Iris pigment epithelial cell (primary cell): ENCODE measurements at regions not wholly inside any gene's neighbourhood (a gene's known extent, or its start where the extent isn't known, plus 50 kb on each side); places are given as distances from the start of the nearest gene placed in this dataset.

Source experiments
- DNase-seq: peaks from one replicate; pipeline ENCODE4 v3.0.0-alpha.2; 2011; ENCODE audit warnings: low read depth

DNA sequence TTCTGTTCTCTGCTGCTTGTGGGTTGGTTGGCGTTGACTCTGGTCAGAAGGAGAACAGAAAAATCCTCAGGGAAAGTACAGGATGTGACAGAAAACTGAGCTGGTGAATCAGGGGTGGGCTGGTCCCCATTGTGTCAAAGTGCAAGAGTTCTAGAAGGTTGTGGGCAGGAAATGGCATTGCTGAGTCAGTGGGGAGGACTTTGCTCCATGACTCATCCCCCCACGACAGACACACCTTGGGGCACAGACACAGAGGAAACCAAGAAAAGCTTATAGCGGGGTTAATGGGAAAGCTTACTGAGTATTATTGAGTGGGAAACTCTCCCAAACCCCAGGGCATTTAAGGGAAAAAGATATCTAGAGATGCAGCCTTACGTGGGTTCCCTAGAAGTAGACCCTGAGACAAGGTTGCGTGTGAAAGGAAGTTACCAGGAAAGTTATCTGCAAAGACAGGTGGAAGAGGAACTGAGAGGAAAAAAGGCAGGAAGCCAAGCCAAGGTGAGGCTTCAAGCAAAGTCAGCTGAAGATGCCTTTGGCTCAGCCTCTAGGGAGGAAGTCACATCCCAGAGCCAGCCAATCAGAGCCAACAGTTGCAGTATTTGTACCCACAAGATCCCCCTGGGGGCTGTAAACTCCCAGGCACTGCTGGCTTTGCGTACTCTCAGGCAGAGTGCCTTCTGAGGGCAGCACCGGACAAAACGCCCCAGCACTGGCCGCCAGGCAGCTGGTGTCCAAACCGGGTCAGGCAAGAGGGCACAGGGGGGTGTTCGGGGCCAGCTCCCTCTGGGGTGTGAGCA lies 86.4 kb downstream of the FOXL1 start:
- DNase-seq = peak; percentile 94

DNA sequence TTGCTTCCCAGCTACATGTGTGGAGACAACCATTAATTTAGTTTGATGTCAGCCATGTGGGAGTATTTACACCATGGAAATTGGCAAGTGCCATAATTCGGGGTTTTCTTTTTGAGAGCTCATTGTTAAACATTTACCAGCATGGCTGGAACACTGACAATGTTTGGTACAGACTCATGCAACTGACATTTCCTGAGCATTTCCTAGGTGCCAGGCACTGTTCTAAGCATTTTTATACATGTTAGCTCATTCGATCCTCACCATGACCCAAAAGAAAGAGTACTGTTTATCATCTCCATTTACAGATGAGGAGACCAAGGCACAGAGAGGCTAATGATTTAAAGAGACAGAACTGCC lies 86.9 kb downstream of the FOXL1 start:
- peak; percentile 80 for DNase-seq

DNA sequence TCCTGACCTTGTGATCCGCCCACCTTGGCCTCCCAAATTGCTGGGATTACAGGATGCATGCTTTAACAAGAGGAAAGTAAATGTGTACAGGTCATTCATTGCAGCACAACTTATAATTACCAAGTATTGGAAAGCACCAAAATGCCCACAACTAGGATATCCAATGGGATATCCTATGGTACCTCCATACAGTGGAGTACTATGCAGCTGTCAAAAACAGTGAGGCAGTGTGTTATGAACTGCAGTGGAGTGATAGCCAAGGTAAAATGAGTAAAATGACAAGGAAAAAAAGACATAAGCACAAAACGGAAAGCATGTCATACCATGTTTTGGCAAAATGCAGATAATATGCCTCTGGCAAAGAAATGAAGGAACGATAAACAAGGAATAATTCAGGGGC lies 87.6 kb downstream of the FOXL1 start:
- DNase-seq = no peak

DNA sequence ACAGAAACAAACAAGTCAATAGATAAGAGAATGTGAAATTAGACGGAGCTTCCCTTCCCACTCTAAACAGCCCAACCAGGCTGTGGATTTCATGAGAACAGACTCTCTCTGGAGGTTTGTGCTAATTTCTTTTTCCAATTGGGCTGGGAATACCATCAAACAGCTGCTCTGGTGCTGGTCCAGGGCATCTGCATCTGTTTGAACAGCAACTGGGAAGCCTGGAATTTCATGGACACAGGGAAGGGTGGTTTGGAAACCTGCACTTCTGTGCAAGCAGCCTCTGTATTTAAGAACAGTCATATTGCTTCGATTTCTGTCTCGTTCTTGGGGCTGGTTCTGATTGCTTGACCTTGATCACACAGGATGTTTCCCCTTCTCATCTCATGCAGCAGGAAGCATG lies 88.7 kb downstream of the FOXL1 start:
- DNase-seq = no peak

DNA sequence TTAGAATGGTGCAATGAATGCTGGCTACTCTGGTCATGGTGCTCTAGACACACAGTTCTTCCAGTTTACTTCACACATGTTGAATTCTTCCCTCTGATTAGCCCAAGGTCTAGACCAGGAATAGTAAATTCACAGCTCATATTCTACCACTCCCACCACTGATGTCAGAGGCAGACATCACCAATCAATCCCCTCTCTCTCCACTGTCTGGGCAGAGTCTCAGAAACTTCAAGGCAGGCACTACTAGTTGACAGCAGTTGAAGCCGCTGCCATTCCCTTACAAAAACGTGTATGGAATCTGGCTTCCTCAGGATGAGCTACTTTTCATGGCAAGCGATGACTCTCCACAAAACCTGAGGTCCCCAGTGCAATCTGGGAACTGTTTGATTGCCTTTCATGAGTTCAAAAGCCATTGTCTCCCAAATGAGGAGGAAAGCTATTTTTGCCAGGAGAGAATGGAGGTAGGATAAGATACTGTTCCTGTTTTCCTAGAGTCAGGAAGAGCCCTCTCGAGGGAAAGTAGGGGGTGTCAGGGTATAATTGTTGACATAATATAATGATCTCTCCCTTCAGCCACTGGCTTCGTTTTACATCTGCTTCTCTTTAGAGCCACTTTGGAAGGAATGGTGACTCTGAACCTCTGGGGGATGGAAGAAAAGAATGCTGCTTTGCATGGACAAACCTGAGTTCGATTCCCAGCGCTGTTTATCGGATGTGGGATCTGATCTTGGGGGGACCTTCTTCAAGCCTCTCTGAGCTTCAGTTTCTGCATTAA lies 90.0 kb downstream of the FOXL1 start:
- peak; percentile 85 for DNase-seq

DNA sequence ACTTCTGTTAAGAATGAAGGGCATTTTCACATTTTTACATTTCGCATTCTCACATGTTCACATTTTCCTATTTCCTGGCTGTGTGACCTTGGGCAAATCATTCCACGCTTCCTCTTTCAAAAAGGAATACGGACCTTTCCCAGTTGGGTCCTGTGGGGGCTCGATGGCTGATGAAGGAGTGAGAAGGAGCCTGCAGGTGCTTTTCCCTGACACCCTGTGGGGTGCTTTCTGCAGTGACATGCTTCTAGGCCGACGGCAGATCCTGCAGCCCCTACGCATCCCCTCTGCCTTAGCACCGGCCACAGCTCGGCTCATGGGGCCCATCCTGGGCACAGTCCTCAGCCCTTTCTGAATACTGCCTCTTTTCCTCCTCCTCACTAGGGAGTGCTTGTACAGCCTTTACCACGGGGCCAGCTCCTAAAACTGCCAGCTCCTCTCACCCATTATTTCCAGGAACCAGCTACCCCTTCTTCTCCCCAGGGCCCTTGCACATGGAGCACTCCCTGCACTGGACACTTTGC lies 91.0 kb downstream of the FOXL1 start:
- DNase-seq = no peak

DNA sequence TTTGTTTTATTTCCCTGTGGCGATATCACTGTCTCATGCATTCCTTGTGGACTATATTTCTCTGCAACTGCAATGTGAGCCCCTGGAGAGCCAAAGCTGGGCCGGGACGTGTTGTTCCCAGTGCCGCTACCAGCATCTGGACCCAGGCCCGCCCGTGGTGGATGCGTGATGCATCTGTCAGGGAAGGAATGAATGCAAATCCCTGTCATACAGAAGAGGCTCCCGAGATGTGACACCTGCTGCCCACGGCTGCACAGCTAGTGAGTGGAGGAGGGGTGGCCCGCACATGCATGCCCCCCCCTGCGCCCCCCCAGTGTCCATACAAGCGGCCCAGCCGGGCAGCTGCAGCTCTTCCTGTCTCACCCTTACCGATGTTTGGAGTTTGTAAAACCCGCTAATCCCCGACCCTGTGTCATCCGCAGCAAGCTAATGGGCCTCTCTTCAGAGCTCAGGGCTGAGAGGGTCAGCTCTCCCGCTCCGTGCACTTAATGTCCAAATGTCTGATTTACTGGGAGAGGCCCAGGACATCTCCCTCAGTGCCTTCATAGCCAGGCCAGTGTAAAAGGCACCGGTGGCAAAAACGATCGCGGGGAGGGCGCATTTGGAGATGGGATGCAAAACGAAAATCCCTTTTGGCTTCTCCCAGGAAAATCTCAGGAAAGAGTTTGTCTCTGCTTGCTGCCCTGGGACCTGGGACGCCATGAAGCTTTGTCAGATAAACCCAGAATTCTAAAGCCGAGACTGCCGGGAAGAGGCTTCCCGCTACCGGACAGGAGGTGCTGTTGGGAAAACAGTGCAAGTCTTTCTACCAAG lies 91.8 kb downstream of the FOXL1 start:
- peak; percentile 30 for DNase-seq

DNA sequence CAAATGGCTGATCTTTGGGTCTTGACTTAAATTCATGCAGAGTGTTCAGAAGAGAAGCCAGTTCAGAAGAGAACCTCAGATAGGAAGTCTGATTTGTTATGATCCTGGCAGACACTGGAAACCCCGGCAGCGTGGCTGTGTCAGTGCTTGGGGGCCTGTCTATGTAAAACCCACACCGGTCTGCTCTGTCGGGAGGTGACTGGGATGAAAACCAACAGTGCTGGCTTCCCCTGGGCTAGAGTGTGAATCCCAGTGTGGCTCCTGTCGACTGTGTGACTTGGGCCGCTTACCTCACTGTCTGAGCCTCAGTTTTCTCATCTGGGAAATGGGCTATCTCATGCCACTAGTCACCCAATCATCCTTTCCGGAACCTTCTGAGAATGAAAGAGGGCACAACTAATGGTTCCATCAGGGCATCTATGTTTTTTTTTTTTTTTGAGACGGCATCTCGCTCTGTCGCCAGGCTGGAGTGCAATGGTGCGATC lies 92.4 kb downstream of the FOXL1 start:
- no peak for DNase-seq

DNA sequence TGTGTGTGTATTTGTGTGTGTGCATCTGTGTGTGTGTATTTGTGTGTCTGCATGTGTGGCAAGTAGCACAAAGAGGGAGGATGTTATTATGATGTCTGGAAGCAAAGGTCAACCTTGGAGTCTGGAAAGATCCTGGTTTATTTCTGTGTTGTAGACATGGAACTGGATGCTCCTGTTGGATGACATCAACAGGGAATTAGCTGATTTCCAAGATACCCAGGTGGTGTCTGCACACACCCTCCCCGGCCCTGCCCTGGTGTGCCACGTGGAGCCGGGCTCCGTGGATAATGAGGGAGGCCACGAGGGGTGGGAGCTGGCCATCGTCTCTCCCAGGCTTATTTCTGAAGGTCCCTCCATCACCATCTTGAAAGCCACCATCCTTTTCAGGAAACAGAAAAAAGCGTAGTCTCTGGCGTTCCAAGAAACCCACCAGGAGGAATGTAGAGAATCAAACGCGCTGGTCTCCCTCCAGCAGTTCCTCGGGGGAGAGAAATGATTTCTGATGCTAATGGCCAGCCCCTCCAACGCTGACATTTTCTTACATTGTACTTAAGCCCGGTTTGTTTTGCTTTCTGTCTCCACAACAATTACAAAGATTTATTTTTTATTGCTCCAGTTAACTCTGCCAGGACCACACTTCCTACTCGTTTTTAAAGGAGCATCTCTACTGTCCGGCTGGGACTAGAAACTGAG lies 93.3 kb downstream of the FOXL1 start:
- no peak for DNase-seq

DNA sequence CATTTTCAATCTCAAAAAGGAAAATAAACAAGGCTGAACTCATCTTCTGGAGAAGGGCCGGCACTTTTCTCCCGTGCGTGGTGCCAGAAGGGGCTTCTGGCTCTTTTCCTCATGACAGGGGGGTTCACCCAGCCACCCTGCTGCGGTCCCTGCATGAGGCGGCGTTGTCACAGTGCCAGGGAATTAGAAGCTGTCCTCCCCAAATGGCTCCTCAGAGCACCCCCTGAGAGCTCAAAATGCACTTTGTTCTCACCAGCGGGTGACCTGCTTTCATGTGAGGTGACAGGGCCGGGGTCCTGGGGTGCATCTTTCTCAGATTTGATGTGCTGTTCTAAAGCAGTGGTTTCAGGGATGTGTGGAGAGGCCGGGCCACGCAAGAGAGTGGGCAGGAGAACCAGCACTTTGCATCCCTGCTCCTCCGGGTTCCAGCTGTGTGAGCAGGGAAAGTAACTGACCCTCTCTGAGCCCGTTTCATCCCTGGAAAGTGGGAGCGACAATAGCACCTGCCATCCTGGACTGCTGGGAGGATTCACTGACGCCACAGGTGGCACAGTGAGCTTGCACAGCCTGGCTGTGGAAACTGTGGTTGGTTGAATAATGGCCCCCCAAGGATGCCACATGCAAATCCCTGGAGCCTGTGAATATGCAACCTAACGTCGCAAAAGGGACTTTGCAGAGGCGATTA lies 94.0 kb downstream of the FOXL1 start:
- DNase-seq = no peak

DNA sequence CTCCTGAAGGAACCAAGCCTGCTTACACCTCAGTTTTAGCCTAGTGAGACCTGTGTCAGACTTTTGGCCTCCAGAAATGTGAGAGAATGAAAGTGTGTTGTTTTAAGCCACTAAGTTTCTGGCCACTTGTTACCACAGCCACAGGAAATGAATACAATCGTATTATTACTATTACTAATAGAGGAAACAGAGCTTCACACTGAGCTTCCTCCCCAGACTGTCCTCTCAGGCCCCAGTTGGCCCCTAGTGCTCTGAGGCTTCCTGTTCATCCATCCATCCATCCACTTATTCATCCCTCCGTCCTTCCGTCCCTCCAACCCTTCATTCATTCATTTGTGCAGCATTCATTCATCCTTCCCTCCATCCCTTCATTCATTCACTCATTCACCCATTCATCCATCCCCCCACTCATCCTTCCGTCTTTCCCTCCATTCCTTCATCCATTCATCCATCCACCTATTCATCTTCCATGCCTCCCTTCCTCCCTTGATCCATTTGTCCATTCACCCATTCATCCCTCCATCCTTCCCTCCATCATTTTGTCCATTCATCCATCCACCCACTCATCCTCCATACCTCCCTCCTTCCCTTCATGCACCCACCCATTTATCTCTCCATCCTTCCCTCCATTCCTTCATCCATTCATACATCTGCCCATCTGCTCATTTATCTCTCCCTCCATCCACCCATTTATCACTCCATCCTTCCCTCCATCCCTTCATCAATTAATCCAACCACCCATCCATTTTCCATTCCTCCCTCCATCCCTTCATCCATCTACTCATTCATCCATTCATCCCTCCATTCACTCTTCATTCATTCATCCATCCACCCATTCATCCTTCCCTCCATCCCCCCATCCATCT lies 95.0 kb downstream of the FOXL1 start:
- no peak for DNase-seq

DNA sequence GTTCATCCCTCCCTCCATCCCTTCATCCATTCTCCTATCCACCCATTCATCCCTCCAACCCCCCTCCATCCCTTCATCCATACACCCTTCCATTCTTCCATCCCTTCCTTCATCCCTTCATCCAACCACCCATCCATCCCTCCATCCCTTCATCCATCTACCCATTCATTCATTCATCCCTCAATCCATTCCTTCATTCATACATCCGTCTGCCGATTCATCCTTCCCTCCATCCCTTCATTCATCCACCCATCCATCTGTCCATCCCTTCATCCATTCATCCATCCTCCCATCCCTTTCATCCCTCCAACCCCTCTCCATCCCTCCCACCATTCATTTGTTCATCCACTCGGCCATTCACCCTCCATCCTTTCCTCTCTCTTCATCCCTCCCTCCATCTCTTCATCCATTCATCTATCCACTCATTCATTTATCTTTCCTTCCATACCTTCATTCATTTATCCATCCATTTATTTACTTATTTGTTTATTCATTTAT lies 95.7 kb downstream of the FOXL1 start:
- DNase-seq = no peak

DNA sequence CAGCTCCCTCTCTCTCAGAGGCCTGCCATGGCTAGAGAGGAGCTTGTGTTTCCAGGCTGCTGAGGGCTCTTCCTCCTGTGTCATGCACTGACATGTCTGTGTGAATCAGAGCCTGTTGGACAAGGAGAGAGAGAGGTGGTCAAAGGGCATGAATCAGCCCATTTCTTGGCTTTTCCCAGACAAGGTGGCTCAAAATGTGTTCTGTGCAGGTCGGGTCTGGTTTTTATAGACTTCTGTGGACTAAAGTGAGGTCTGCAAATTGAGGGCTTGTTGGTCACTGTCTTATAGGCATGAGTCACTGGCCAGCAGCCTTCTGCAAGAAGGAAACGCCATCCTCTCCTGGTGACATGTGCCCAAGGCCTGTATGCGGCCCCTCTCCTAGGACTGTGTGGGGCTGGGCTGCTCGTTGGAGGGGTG lies 97.9 kb downstream of the FOXL1 start:
- peak; percentile 77 for DNase-seq

DNA sequence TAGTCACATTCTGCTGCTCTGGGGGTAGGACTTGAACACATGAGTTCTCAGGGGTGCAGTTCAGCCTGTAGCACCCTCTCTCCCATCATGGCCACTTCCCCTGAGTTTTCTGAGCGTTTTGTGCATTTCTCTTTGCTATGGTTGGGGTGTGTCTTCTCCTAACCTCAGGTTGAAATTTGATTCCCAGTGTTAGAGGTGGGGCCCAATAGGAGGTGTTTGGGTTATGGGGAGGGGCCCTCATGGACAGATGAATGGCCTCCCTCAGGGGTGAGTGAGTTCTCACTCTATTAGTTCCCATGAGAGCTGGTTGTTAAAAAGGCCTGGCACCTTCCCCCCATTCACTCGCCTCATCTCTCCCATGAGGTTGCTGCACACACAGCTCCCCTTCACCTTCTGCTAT lies 101.1 kb downstream of the FOXL1 start:
- no peak for DNase-seq

DNA sequence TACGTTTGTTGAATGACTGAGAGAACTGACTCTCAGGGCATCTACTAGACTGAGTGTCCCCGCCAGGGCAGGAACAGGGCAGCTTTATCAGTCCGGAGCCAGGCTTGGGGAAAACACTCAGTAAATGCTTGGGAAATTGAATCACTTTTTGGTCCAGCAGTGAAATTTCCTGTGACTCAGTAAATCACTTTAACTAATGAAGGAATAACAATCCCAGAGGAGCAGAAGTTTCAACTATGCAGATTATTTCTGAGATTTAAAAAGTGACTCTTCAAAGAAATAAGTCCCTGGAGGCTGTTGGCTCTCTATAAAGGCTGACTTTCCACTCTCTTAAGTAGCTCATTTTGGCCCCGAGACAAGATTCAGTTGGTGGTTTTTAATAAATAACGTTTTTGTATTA lies 101.8 kb downstream of the FOXL1 start:
- peak; percentile 76 for DNase-seq

DNA sequence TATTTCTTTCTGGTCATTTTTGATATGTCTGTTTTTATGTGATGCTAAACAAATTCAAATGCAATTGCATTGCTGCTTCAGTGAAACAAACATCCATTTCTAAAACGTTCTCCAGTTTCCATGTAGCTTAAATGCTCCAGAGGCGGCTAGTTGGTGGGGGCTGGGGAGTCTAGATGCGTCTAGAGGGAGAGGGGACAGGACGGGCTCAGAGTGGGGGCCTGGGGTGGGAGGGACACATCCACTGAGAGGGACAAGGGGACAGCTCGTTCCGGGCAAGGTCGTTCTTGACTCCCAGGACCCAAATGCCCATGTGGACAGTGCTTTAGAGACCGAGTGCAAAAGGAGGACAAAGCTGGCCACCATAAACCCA lies 102.3 kb downstream of the FOXL1 start:
- no peak for DNase-seq

DNA sequence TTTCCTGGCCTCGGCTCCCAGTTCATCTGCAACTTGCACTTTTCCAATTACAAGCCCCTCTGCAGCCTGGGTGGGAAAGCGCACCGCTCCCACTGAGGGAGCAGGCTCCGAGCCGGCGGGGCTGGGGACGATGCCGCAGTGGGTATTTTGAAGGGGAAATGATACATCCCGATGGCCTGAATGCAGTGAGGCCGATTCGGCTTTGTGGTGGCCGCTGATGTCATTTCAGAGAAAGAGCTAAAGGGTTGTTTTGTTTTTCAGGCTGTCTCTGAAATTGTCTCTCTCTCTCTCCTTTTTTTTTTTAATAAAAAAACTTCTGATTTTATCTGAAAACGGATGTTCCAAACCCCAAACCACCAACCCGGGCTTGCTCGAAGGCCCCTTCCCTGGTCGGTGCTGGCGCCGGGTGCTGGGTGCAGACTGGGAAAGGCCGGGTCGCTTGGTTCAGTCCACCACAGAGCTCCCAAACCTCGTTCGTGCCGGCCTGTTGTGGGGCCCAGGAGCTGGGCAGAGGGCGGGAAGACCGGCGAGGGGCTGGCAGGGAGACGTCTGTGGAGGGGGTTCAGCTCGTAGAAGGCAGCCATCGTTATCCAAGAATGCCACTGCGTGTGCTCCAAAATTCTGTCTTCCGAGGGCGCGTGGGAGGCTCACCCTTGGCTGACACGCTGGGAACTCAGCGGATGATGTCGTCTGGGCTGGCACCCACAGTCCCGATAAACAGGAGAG lies 102.8 kb downstream of the FOXL1 start:
- DNase-seq = peak; percentile 32

DNA sequence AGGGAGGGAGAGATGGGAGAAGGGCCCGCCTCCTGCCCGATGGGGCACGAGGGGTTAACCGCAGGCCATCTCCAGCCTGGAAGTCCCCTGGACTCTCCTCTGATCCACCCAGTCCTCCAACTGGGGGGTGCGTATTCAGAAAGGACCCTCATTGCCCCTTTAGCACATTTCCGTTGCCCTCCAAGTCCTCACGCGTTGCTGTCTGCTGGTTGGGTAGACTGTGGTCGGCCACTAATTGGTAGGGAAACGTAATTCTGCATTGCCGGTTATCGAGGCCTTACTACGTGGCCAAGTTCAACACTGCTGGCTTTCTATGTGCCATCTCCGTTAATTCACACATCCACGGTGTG lies 103.4 kb downstream of the FOXL1 start:
- no peak for DNase-seq

DNA sequence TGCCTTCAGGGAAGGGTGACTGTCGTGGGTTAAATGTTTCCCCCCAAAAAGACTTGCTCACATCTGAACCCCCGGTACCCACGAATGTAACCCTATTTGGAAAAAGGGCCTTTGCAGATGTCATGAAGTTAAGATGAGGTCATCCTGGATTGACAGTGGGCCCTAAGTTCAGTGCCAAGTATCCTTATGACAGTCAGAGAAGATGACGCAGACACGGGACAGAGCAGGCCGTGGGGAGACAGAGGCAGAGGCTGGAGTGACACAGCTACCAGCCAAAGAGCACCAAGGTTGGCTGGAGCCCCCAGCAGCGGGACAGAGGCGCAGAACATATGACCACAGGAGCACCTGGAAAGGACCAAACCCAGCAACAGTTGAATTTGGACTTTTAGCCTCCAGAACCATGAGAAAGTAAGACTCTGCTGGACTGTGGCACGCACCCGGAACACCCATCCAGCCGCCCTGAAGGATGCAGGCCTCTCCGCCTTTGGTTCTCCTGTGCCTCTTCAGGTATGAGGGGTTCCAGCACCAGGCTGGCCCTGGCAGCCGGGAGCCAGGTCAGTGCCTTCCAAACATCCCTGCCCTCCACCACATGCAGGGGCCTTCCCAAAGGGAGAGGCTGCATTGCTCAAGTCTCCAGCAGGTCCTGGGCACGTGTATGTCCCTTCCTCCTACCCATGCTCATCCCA lies 104.0 kb downstream of the FOXL1 start:
- DNase-seq = no peak
